Neural crest cell (in vitro differentiated cells): ENCODE measurements at regions not wholly inside any gene's neighbourhood (a gene's known extent, or its start where the extent isn't known, plus 50 kb on each side); places are given as distances from the start of the nearest gene placed in this dataset.

Source experiments
- DNase-seq: peaks from one replicate; pipeline ENCODE4 v3.0.0; 2021; ENCODE audit warnings: low read depth, mixed read lengths, low spot score
- H3K27ac Mint-ChIP-seq: one replicate; pipeline ENCODE4 v1.8.0; 2021; ENCODE audit warnings: mild to moderate bottlenecking, mixed read lengths; ENCODE audit not compliant: unreplicated experiment
- H3K27me3 Mint-ChIP-seq: 2 replicates; pipeline ENCODE4 v1.8.0; 2021; ENCODE audit warnings: low read depth, mild to moderate bottlenecking, mixed read lengths
- H3K36me3 Mint-ChIP-seq: 2 replicates; pipeline ENCODE4 v1.8.0; 2021; ENCODE audit warnings: low read depth, mild to moderate bottlenecking, mixed read lengths
- H3K4me1 Mint-ChIP-seq: 2 replicates; pipeline ENCODE4 v1.8.0; 2021; ENCODE audit warnings: mixed read lengths
- H3K4me3 Mint-ChIP-seq: one replicate; pipeline ENCODE4 v1.8.0; 2021; ENCODE audit warnings: mild to moderate bottlenecking, mixed read lengths
- H3K9me3 Mint-ChIP-seq: 2 replicates; pipeline ENCODE4 v1.8.0; 2021; ENCODE audit warnings: mixed read lengths
- CTCF ChIP-seq: fragments of 200-600 bp; sonication (generic); conservative IDR thresholded peaks from 2 replicates; pipeline ENCODE4 v1.5.0; 2021; ENCODE audit warnings: antibody characterized with exemption, mild to moderate bottlenecking

- H3K4me3 Mint-ChIP-seq: no peak overlapping the region
- H3K27ac Mint-ChIP-seq: no peak overlapping the region
- peaks cover 6% of the 10 kb centered on the region for H3K9me3 Mint-ChIP-seq
- DNase-seq: no peak
- H3K4me1 Mint-ChIP-seq: peaks cover 14% of the 10 kb centered on the region
- no peaks in the 10 kb centered on the region for H3K36me3 Mint-ChIP-seq
- no peak for TF ChIP-seq CTCF
- peaks cover 5% of the 10 kb centered on the region for H3K27me3 Mint-ChIP-seq
Measured at GRCh38 chr1:11377001-11377583, 101.9 kb upstream of the DISP3 start.

GRCh38 chr1:11377954-11378353 is 101.0 kb upstream of the DISP3 start:
- no peak for DNase-seq
- H3K36me3 Mint-ChIP-seq: no peaks in the 10 kb centered on the region
- peaks cover 5% of the 10 kb centered on the region for H3K27me3 Mint-ChIP-seq
- peaks cover 6% of the 10 kb centered on the region for H3K9me3 Mint-ChIP-seq
- no peak overlapping the region for H3K27ac Mint-ChIP-seq
- TF ChIP-seq CTCF: no peak
- H3K4me1 Mint-ChIP-seq: peaks cover 14% of the 10 kb centered on the region
- H3K4me3 Mint-ChIP-seq: no peak overlapping the region

GRCh38 chr1:11379851-11380250 is 99.1 kb upstream of the DISP3 start:
- Mint-ChIP-seq H3K27ac (no peak overlapping the region), H3K4me1 (no peaks in the 10 kb centered on the region), H3K36me3 (no peaks in the 10 kb centered on the region), H3K4me3 (no peak overlapping the region), H3K9me3 (peaks cover 3% of the 10 kb centered on the region), H3K27me3 (peaks cover 5% of the 10 kb centered on the region)
- no peak for TF ChIP-seq CTCF
- DNase-seq: no peak

- no peak overlapping the region for H3K4me3 Mint-ChIP-seq
- TF ChIP-seq CTCF: no peak
- no peaks in the 10 kb centered on the region for H3K36me3 Mint-ChIP-seq
- DNase-seq: no peak
- peaks cover 3% of the 10 kb centered on the region for H3K9me3 Mint-ChIP-seq
- peaks cover 5% of the 10 kb centered on the region for H3K27me3 Mint-ChIP-seq
- no peaks in the 10 kb centered on the region for H3K4me1 Mint-ChIP-seq
- H3K27ac Mint-ChIP-seq: no peak overlapping the region
Measured at GRCh38 chr1:11380500-11380899, 98.5 kb upstream of the DISP3 start.

- Mint-ChIP-seq H3K4me3 (no peak overlapping the region), H3K9me3 (peaks cover 3% of the 10 kb centered on the region), H3K27ac (no peak overlapping the region), H3K27me3 (peaks cover 14% of the 10 kb centered on the region), H3K4me1 (peaks cover 5% of the 10 kb centered on the region), H3K36me3 (no peaks in the 10 kb centered on the region)
- DNase-seq: no peak
- TF ChIP-seq CTCF: no peak
Measured at GRCh38 chr1:11383553-11384169, 95.3 kb upstream of the DISP3 start.
